Putamen (tissue), 1 donor: ENCODE measurements at regions not wholly inside any gene's neighbourhood (a gene's known extent, or its start where the extent isn't known, plus 50 kb on each side); places are given as distances from the start of the nearest gene placed in this dataset.

Experiments used
- DNase-seq: peaks from one replicate; pipeline ENCODE4 v3.0.0-alpha.2; 2016; ENCODE audit warnings: low spot score

GRCh38 chr6:149149653-149150052 is 167.9 kb upstream of the TAB2 start:
- no peak for DNase-seq

- DNase-seq: no peak
These were observed 167.2 kb upstream of the TAB2 start for GRCh38 chr6:149150301-149150700.

GRCh38 chr6:149150801-149151398 is 166.6 kb upstream of the TAB2 start:
- DNase-seq: no peak

GRCh38 chr6:149152521-149152920 is 165.0 kb upstream of the TAB2 start:
- DNase-seq: no peak

GRCh38 chr6:149153100-149153499 is 164.4 kb upstream of the TAB2 start:
- DNase-seq: no peak

- DNase-seq: no peak
These were observed 163.8 kb upstream of the TAB2 start for GRCh38 chr6:149153693-149154092.

GRCh38 chr6:149154261-149154821 is 163.2 kb upstream of the TAB2 start:
- DNase-seq: no peak

- no peak for DNase-seq
These were observed 160.4 kb upstream of the TAB2 start for GRCh38 chr6:149157126-149157525.

GRCh38 chr6:149158076-149158475 is 159.4 kb upstream of the TAB2 start:
- DNase-seq: no peak

- no peak for DNase-seq
These were observed 156.6 kb upstream of the TAB2 start for GRCh38 chr6:149160943-149161342.

- DNase-seq: no peak
These were observed 154.6 kb upstream of the TAB2 start for GRCh38 chr6:149162924-149163323.

- no peak for DNase-seq
These were observed 153.2 kb upstream of the TAB2 start for GRCh38 chr6:149164199-149164750.

- DNase-seq: no peak
These were observed 151.2 kb upstream of the TAB2 start for GRCh38 chr6:149166336-149166735.

GRCh38 chr6:149166747-149167146 is 150.8 kb upstream of the TAB2 start:
- no peak for DNase-seq

- DNase-seq: no peak
These were observed 148.5 kb upstream of the TAB2 start for GRCh38 chr6:149168968-149169367.

- no peak for DNase-seq
These were observed 147.6 kb upstream of the TAB2 start for GRCh38 chr6:149169761-149170511.

GRCh38 chr6:149170564-149171452 is 146.7 kb upstream of the TAB2 start:
- DNase-seq: no peak

- no peak for DNase-seq
These were observed 144.3 kb upstream of the TAB2 start for GRCh38 chr6:149173222-149173621.

- DNase-seq: no peak
These were observed 142.6 kb upstream of the TAB2 start for GRCh38 chr6:149174962-149175361.

- no peak for DNase-seq
These were observed 140.4 kb upstream of the TAB2 start for GRCh38 chr6:149176971-149177667.

GRCh38 chr6:149179431-149179830 is 138.1 kb upstream of the TAB2 start:
- no peak for DNase-seq

GRCh38 chr6:149181304-149181703 is 136.2 kb upstream of the TAB2 start:
- no peak for DNase-seq
